ENCODE measurements at regions not wholly inside any gene's neighbourhood (a gene's known extent, or its start where the extent isn't known, plus 50 kb on each side); places are given as distances from the start of the nearest gene placed in this dataset.
"Not testable (repeated sequence)": the region's sequence is repeated elsewhere in the genome, so short reads cannot be mapped to it uniquely, and the experiment has no call there.

DNA sequence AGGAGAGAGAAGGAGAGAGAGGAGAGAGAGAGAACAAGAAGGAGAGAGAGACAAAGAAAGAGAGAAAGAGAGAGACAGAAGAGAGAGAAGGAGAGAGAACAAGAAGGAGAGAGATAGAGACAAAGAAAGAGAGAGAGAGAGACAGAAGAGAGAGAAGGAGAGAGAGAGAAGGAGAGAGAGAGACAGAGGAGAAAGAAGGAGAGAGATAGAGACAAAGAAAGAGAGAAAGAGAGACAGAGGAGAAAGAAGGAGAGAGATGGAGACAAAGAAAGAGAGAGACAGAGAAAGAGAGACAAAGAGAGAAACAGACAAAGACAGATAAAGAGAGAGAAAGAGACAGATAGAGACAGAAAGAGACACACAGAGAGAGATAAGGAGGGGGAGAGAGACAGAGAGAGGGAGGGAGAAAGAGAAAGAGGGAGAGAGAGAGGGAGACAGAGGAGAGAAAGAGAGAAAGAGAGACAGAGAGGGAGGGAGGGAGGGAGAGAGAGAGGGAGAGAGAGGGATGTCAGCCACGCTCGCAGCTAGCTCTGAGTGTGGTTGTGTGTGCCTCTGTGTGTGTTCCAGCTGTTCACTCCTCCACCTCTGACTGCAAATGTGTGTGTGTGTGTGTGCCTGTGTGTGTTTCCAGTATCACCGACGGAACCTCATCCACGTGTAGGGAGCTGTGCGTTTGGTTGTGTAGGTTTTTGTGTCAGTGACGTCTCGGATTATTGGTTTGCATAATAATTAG, 105.8 kb downstream of the CRLF2 start:
- DNase-seq (no peak), ATAC-seq (ENCODE audit: low read depth) (no peak)
- ChIA-PET CTCF (no interaction called here), POLR2A (no interaction called here)
- H3K36me3 Mint-ChIP-seq (ENCODE audit: low read depth), result no peaks in the 10 kb centered on the region
- no peak overlapping the region for H3K27ac Mint-ChIP-seq
- intact Hi-C loops (cut with micrococcal nuclease), result no loop called here
- TF ChIP-seq, protein P1, sequence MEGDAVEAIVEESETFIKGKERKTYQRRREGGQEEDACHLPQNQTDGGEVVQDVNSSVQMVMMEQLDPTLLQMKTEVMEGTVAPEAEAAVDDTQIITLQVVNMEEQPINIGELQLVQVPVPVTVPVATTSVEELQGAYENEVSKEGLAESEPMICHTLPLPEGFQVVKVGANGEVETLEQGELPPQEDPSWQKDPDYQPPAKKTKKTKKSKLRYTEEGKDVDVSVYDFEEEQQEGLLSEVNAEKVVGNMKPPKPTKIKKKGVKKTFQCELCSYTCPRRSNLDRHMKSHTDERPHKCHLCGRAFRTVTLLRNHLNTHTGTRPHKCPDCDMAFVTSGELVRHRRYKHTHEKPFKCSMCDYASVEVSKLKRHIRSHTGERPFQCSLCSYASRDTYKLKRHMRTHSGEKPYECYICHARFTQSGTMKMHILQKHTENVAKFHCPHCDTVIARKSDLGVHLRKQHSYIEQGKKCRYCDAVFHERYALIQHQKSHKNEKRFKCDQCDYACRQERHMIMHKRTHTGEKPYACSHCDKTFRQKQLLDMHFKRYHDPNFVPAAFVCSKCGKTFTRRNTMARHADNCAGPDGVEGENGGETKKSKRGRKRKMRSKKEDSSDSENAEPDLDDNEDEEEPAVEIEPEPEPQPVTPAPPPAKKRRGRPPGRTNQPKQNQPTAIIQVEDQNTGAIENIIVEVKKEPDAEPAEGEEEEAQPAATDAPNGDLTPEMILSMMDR (IDR thresholded peaks at IDR 0.05), result peak; percentile 16
- peaks cover 4% of the 10 kb centered on the region for H3K9me3 Mint-ChIP-seq
- H3K4me1 Mint-ChIP-seq, result peaks cover 2% of the 10 kb centered on the region
- no peak overlapping the region for H3K4me3 Mint-ChIP-seq
- H3K27me3 Mint-ChIP-seq, result peaks cover 3% of the 10 kb centered on the region

DNA sequence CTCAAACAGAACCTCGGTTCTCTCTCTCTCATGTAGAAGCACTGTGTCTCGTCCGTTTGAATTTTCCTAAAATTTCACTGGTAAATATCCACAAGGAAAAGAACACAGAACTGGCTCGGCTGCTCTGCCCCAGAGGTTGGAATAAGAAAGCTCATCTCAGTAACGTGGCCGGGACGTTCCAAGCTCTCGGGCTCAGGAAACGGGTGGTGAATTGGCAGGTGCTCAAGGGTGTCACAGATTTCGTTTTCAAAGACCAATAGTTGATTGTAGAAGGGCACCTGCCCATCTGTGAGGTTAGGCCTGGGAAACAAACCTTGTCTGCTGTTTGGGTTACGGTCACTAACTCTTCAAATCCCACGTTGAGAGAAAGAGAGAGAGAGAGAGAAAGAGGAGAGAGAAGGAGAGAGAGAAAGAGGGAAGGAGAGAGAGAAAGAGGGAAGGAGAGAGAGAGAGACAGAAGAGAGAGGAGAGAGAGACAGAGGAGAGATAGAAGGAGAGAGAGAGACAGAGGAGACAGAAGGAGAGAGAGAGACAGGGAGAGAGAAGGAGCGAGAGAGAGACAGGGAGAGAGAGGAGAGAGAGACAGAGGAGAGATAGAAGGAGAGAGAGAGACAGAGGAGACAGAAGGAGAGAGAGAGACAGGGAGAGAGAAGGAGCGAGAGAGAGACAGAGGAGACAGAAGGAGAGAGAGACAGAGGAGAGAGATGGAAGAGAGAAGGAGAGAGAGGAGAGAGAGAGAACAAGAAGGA, 106.6 kb downstream of the CRLF2 start:
- ATAC-seq (ENCODE audit: low read depth) (no peak), DNase-seq (no peak)
- no peaks in the 10 kb centered on the region for H3K4me1 Mint-ChIP-seq
- H3K36me3 Mint-ChIP-seq (ENCODE audit: low read depth), result no peaks in the 10 kb centered on the region
- no peak overlapping the region for H3K27ac Mint-ChIP-seq
- H3K9me3 Mint-ChIP-seq, result peaks cover 4% of the 10 kb centered on the region
- no peak overlapping the region for H3K4me3 Mint-ChIP-seq
- intact Hi-C loops (cut with micrococcal nuclease), result no loop called here
- peaks cover 2% of the 10 kb centered on the region for H3K27me3 Mint-ChIP-seq
- ChIA-PET POLR2A (no interaction called here), CTCF (no interaction called here)
- TF ChIP-seq, protein P1 (IDR thresholded peaks at IDR 0.05), result no peak

DNA sequence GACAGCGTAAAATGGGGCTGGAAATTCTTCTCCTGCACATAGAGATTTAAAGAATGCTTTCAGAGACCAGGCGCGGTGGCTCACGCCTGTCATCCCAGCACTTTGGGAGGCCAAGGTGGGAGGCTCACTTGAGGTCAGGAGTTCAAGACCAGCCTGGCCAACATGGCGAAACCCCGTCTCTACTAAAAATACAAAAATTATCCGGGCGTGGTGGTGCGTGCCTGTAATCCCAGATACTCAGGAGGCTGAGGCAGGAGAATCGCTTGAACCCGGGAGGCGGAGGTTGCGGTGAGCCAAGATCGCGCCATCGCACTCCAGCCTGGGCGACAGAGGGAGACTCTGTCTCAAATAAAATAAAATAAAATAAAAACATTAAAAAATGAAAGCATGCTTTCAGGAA, 107.4 kb downstream of the CRLF2 start:
- H3K4me3 Mint-ChIP-seq; H3K27me3 Mint-ChIP-seq; H3K9me3 Mint-ChIP-seq; intact Hi-C loops (cut with micrococcal nuclease); H3K4me1 Mint-ChIP-seq; H3K36me3 Mint-ChIP-seq (ENCODE audit: low read depth); CTCF ChIA-PET; ATAC-seq (ENCODE audit: low read depth); DNase-seq; POLR2A ChIA-PET; H3K27ac Mint-ChIP-seq: not testable (repeated sequence)

DNA sequence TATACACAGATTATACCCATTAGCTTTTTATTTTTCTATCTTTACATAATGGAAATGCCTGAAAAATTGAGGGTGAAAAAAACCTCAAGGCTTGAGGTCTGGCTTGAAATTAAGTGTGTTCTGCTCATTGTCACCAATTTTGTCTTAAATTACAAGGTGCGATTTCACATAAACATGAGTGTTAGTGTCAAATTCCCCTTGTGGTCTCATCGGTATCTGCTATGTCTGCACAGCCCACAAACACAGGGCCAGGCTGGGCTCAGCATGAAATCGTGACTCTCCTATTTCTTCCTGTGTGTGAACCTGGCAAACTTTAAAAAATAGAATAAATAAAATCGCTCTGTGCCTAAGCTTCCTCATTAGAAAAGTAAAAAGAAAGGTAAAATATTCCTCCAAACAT, 109.1 kb downstream of the CRLF2 start:
- ATAC-seq (ENCODE audit: low read depth) (no peak), DNase-seq (no peak)
- Mint-ChIP-seq H3K9me3 (no peaks in the 10 kb centered on the region), H3K27me3 (peaks cover 5% of the 10 kb centered on the region), H3K4me3 (no peak overlapping the region), H3K27ac (no peak overlapping the region), H3K4me1 (no peaks in the 10 kb centered on the region), H3K36me3 (ENCODE audit: low read depth) (no peaks in the 10 kb centered on the region)
- POLR2A ChIA-PET, result no interaction called here
- intact Hi-C loops (cut with micrococcal nuclease), result no loop called here
- TF ChIP-seq, protein P1 (IDR thresholded peaks at IDR 0.05), result no peak
- CTCF ChIA-PET, result no interaction called here

DNA sequence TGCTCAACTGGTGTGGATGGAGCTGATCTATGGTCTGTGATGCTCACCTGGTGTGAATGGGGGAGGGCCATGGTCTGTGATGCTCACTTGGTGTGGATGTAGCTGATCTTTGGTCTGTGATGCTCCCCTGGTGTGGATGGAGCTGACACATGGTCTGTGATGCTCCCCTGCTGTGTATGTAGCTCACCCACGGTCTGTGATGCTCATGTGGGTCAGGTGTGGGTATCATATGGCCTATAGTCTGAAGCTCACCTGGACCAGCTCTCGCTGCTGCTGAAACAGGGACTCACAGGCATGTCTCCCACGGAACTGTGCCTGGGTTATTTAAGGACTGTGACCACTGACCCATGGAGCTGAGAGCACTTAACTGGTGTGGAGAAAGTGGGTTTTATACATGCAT, 109.7 kb downstream of the CRLF2 start:
- DNase-seq (no peak), ATAC-seq (ENCODE audit: low read depth) (no peak)
- TF ChIP-seq, protein P1 (IDR thresholded peaks at IDR 0.05), result no peak
- no peaks in the 10 kb centered on the region for H3K36me3 Mint-ChIP-seq (ENCODE audit: low read depth)
- ChIA-PET POLR2A (no interaction called here), CTCF (no interaction called here)
- H3K4me3 Mint-ChIP-seq, result no peak overlapping the region
- no peaks in the 10 kb centered on the region for H3K4me1 Mint-ChIP-seq
- intact Hi-C loops (cut with micrococcal nuclease), result no loop called here
- H3K27ac Mint-ChIP-seq, result no peak overlapping the region
- no peaks in the 10 kb centered on the region for H3K9me3 Mint-ChIP-seq
- peaks cover 5% of the 10 kb centered on the region for H3K27me3 Mint-ChIP-seq

DNA sequence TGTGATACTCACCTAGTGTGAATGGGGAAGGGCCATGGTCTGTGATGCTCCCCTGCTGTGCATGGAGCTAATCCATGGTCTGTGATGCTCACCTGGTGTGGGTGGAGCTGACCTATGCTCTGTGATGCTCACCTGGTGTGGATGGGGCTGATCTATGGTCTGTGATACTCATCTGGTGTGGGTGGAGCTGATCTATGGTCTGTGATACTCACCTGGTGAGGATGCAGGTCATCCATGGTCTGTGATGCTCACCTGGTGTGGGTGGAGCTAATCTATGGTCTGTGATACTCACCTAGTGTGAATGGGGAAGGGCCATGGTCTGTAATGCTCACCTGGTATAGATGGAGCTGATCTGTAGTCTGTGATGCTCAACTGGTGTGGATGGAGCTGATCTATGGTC, 110.2 kb downstream of the CRLF2 start:
- ATAC-seq (ENCODE audit: low read depth); H3K36me3 Mint-ChIP-seq (ENCODE audit: low read depth); intact Hi-C loops (cut with micrococcal nuclease); H3K4me3 Mint-ChIP-seq; H3K27ac Mint-ChIP-seq; H3K9me3 Mint-ChIP-seq; H3K27me3 Mint-ChIP-seq; POLR2A ChIA-PET; CTCF ChIA-PET; DNase-seq; H3K4me1 Mint-ChIP-seq: not testable (repeated sequence)
